Nephron progenitor cell (in vitro differentiated cells): ENCODE measurements at regions not wholly inside any gene's neighbourhood (a gene's known extent, or its start where the extent isn't known, plus 50 kb on each side); places are given as distances from the start of the nearest gene placed in this dataset.
A peak's percentile ranks its signal among the peaks of the same experiment; 100 is the strongest.

Experiments
- DNase-seq: peaks from one replicate; pipeline ENCODE4 v3.0.0; 2021
- H3K27ac Mint-ChIP-seq: 2 replicates; pipeline ENCODE4 v1.8.0; 2021; ENCODE audit warnings: mild to moderate bottlenecking, moderate library complexity, mixed read lengths
- H3K27me3 Mint-ChIP-seq: 2 replicates; pipeline ENCODE4 v1.8.0; 2021; ENCODE audit warnings: mild to moderate bottlenecking, low read depth, mixed read lengths; ENCODE audit not compliant: poor library complexity
- H3K36me3 Mint-ChIP-seq: 2 replicates; pipeline ENCODE4 v1.8.0; 2021; ENCODE audit warnings: low read depth, mixed read lengths
- H3K4me1 Mint-ChIP-seq: 2 replicates; pipeline ENCODE4 v1.8.0; 2021; ENCODE audit warnings: mixed read lengths
- H3K4me3 Mint-ChIP-seq: 2 replicates; pipeline ENCODE4 v1.8.0; 2021; ENCODE audit warnings: mild to moderate bottlenecking, moderate library complexity, mixed read lengths
- H3K9me3 Mint-ChIP-seq: 2 replicates; pipeline ENCODE4 v1.8.0; 2021; ENCODE audit warnings: mild to moderate bottlenecking, moderate library complexity, mixed read lengths
- CTCF ChIP-seq: fragments of 200-600 bp; sonication (generic); IDR thresholded peaks from 2 replicates; pipeline ENCODE4 v1.5.0; 2021; ENCODE audit warnings: antibody characterized with exemption

GRCh38 chr1:14120895-14121294 is 420.9 kb downstream of the PRDM2 start:
- H3K36me3 Mint-ChIP-seq = no peaks in the 10 kb centered on the region
- H3K27me3 Mint-ChIP-seq = peaks cover 2% of the 10 kb centered on the region
- DNase-seq = no peak
- no peak overlapping the region for H3K27ac Mint-ChIP-seq
- no peaks in the 10 kb centered on the region for H3K4me1 Mint-ChIP-seq
- TF ChIP-seq CTCF = no peak
- H3K9me3 Mint-ChIP-seq = peaks cover 26% of the 10 kb centered on the region
- H3K4me3 Mint-ChIP-seq = no peak overlapping the region

GRCh38 chr1:14128096-14128495 is 428.1 kb downstream of the PRDM2 start:
- no peak for DNase-seq
- no peaks in the 10 kb centered on the region for H3K36me3 Mint-ChIP-seq
- H3K4me3 Mint-ChIP-seq = no peak overlapping the region
- H3K9me3 Mint-ChIP-seq = peaks cover 4% of the 10 kb centered on the region
- peak overlapping the region; percentile 90 for H3K27ac Mint-ChIP-seq
- TF ChIP-seq CTCF = no peak
- peaks cover 2% of the 10 kb centered on the region for H3K27me3 Mint-ChIP-seq
- peaks cover 14% of the 10 kb centered on the region for H3K4me1 Mint-ChIP-seq

GRCh38 chr1:14129009-14129408 is 429.0 kb downstream of the PRDM2 start:
- peaks cover 14% of the 10 kb centered on the region for H3K4me1 Mint-ChIP-seq

GRCh38 chr1:14135070-14135469 is 435.1 kb downstream of the PRDM2 start:
- Mint-ChIP-seq H3K27me3 (peaks cover 4% of the 10 kb centered on the region), H3K27ac (no peak overlapping the region), H3K36me3 (no peaks in the 10 kb centered on the region), H3K9me3 (peaks cover 4% of the 10 kb centered on the region), H3K4me3 (no peak overlapping the region), H3K4me1 (peaks cover 7% of the 10 kb centered on the region)
- DNase-seq = no peak
- no peak for TF ChIP-seq CTCF

More at GRCh38 chr1:14129009-14129408, 429.0 kb downstream of the PRDM2 start:
- H3K27ac Mint-ChIP-seq = no peak overlapping the region
- DNase-seq = no peak
- H3K4me3 Mint-ChIP-seq = no peak overlapping the region
- no peak for TF ChIP-seq CTCF
- H3K36me3 Mint-ChIP-seq = no peaks in the 10 kb centered on the region
- H3K9me3 Mint-ChIP-seq = peaks cover 4% of the 10 kb centered on the region
- H3K27me3 Mint-ChIP-seq = no peaks in the 10 kb centered on the region

DNA sequence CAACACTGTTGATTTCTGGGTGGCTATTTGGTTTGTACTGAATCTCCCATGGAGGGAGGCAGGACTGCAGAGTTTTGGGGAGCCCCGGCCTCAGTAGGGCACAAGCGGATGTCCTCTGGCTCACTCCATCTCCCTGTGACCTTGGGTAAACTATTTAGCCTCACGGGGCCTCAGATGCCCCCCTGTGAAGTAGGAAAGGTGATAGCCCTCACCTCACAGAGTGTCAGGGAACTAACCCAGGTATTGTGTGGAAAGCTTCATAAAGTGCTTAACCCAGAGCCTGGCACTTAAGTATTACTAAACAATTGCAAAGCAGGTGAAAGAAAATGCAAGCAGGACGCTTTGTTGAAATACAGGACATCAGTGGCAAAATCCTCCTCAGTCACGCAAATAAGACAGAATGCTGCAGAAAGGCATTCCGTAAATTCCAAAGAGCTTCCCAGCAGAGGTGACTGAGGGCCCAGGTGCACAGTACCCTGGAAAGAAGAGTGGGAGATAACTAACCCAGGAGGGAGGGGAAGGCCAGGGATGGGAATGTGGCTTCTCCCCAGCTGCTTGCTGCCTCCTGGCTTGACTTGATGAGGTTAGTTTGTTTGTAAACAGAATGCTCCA is 436.3 kb downstream of the PRDM2 start:
- H3K27me3 Mint-ChIP-seq = peaks cover 4% of the 10 kb centered on the region
- no peak for TF ChIP-seq CTCF
- no peak overlapping the region for H3K4me3 Mint-ChIP-seq
- no peak overlapping the region for H3K27ac Mint-ChIP-seq
- H3K9me3 Mint-ChIP-seq = no peaks in the 10 kb centered on the region
- peaks cover 7% of the 10 kb centered on the region for H3K4me1 Mint-ChIP-seq
- H3K36me3 Mint-ChIP-seq = no peaks in the 10 kb centered on the region
- no peak for DNase-seq

DNA sequence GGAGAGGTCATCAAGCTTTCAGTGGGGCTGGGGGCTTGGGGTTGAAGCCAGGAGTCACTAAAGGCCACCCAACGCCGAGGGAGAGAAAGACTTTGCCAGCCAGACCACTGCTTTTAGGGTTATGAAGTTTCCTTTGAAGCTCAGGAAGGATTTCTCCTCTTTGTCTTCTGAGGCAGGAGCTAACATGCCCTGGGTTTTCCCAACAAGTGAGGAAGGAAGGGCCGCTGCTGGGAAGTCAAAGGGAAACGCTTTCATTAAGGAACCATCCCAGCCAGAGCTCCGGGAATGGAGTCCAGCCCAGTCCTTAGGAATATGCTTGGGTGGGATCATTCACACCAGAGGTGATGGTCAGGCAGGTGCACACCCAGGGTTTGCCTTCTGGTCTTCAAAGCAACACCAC is 436.9 kb downstream of the PRDM2 start:
- Mint-ChIP-seq H3K4me1 (peaks cover 7% of the 10 kb centered on the region), H3K27me3 (peaks cover 4% of the 10 kb centered on the region), H3K9me3 (no peaks in the 10 kb centered on the region), H3K27ac (no peak overlapping the region), H3K4me3 (no peak overlapping the region), H3K36me3 (no peaks in the 10 kb centered on the region)
- DNase-seq = no peak
- TF ChIP-seq CTCF = no peak
